Skin of body (tissue), 1 donor: ENCODE measurements at regions not wholly inside any gene's neighbourhood (a gene's known extent, or its start where the extent isn't known, plus 50 kb on each side); places are given as distances from the start of the nearest gene placed in this dataset.

Experiments used
- DNase-seq: peaks from one replicate; lab custom pipeline; 2025; lab: John Stamatoyannopoulos, UW

GRCh38 chr10:110373857-110374654 is 69.3 kb upstream of the SMNDC1 start:
- DNase-seq, result no peak

DNA sequence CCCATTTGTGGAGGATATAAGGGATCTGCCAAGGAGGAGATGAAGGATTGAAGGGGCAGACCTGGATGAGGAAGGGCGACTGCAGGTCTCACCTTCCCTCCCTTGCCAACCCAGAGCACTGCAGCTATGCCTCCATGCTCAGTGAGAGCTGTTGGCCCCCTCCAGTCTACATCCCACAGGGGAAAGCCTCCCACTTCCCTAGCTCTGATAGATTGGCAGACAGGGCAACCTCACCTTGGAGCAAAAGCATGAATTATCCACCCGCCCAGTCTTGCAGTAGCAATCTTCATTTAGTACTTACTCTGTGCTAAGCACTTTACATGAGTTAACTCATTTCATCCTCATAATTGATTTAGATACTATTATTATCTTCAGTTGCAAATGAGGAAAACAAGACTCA is 70.4 kb upstream of the SMNDC1 start:
- no peak for DNase-seq

DNA sequence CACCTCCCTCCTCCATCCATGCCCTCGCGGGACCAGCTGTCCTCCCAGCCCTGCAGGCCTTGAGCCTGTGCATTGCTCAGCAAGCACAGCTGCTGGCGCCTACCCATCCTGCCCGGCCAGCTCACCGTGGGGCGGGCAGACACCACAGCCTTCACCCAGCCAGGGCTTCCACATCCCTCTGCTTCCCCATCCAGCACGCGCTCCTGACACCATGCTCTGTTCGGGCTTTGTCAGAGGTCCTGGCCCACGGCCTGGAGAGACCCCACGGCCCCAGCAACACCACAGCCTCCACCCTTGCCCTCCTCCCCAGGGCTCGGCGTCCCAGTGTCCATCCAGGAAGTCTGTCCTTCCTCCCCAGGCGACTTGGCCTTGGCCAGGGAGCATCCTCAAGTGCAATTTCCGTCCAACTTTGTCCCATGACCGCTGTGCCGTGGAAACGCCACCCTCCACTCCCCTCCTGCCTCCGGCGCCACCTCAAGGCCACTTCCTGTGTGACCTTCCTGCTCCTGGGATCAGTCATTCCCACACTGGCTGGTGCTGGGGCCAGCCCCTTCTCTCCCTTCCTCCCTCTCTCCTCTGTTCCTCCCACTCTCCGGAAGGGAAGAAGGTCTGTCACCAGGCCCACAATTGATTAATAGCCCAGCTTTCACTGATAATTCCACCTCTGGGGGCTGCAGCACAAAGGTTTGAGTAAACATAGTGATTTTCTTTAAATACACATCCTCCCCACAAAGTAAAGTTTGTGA is 71.5 kb upstream of the SMNDC1 start:
- DNase-seq, result no peak

DNA sequence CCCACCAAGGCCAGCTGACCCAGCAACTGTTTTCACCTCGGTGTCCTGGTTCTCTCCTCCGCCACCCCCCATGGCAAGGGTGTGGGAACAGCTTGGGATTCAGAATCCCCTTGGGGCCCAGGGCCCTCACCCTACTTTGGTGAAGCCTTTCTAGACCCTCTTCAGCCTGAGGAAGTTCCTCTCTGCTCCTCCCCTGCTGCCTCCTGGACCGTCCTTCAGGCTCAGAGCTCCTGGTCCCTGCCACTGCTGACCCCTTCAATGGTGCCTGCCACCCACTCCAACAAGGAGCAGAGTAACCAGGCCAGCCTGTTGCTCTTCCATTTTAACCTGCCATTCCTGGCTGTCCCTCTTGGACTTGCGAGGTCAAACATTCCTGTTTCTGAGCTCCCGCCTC is 72.0 kb upstream of the SMNDC1 start:
- no peak for DNase-seq

DNA sequence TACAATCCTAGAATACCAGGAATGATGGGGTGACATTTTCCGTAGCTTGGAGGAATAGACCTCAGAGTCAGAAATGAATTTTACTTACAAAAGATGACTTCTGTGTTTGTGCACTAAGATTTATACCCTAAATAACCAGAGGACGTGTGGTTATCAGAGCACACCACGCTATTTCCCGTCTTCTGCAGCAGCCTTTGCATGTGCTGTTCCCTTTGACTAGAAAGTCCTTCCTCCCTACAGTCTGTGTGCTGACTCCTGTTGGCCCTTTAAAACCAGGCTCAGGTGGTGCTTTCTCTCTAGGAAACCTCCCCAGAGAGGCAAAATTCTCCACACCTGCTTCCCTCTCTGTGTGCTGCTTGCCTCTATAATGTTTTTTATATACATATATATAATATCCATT is 73.3 kb upstream of the SMNDC1 start:
- DNase-seq, result no peak

DNA sequence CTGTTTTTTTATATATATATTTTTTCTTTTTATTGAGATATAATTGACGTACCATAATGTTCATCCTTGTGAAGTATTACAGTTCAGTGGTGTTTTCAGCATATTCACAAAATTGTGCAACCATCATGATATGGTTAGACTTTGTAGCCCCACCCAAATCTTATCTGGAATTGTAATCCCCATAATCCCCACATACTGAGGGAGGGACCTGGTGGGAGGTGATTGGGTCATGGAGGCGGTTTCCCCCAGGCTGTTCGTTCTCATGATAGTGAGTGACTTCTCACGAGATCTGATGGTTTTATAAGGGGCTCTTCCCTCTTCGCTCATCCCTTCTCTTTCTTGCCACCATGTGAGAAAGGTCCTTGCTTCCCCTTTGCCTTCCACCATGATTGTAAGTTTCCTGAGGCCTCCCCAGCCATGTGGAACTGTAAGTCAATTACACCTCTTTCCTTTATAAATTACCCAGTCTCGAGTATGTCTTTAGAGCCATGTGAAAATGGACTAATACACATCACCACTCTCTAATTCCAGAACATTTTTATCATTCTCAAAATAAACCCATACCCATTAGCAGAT is 73.9 kb upstream of the SMNDC1 start:
- no peak for DNase-seq

DNA sequence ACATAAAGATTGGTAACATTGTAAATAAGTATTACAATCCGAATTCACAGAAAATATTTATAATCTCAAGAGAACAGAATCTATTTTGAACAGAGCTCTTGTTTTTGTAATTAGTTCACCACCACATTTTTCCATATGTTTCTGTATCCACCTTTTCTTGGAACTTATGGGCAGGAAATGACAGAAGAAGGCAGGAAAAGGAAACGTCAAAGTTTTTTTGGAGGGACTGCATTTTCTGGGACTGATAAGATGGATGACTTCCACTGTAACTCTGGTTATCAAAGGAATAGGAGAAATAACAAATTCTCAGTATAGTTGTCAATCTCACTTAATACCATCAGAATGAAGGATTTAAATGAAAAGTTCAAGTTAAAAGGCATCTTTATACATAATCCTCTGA is 75.1 kb upstream of the SMNDC1 start:
- no peak for DNase-seq

DNA sequence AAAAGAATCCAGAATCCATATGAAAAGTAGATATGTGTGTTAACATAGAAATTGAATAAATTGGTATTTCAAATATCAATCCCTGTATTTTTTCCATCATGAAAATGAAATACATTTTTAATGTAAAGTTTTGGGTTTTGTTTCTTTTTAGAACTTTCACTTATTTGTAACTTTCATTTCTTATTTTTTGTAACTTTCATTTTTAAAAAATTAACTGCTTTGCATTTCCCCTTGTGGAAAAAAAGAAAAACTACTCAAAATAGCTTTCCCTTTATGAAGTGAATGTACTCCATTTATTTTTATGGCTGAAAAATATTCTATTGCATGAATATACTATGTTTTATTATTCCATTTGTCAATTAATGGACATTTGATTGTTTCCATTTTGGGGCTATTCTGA is 75.6 kb upstream of the SMNDC1 start:
- DNase-seq, result no peak

DNA sequence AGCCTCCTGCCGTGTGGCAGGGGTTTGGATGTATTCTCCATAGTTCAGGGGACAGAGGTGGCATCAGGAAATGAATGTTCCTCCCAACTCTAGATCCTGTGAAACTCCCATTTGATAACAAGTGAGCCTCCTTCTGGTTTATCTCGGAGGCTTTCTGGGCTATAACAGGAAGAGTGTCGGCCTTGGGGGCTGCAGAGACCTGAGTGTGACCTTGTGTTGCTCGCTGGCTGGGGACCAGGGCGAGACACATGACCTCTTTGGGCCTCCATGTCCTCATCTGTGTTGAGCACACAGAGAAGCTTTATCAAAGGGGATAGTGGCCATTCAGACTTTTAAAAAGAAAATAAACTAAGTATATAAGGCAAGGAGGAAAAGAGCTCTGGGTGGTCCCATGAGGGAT is 78.0 kb upstream of the SMNDC1 start:
- DNase-seq, result no peak

DNA sequence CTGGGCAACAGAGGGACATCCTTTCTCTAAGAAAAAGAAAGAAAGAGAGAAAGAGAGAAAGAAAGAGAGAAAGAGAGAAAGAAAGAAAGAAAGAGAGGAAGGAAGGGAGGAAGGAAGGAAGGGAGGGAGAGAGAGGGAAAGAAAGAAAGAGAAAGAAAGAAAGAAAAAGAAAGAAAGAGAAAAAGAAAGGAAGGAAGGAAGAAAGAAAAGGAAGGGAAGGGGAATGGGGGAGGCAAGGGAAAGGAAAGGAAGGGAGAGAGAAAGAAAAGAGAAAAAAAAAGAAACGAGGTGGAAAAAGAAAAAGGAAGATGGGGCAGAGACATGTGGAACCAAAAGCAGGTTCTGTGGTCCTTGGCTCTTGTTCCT is 82.9 kb upstream of the SMNDC1 start:
- no peak for DNase-seq

DNA sequence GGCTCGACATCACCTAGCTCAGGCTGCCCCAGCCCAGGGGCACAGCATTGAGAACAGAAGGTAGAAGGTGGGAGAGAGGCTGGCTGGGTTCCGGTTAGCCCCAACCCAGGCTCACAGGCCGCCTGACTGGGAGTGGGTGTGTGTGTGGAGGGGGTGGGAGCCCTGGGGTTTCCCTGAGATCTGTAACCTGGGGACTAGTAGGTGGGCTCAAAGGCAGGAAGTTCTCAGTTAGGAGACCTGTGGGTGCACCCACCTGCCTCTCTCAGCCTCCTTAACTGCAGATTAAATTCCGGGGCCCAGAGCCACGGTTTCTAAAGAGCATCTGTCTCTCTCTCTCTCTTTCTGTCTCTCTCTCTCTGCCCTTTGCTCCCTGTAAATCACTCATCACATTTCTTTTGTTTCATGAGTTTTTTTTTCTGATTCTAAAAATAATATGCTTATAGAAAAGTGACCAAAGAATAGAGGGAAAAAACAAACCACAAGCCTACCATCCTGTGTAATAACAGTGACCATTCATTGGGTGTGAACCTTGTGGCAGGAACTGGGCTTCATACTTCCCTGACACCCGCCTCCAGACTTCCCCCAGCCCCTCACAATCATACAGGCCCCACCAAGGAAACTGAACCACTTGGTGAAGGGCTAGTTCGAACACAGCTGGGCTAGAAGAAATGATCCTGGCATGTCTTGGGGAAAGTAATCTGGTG is 83.4 kb upstream of the SMNDC1 start:
- no peak for DNase-seq

GRCh38 chr10:110388687-110389052 is 84.0 kb upstream of the SMNDC1 start:
- DNase-seq, result no peak

DNA sequence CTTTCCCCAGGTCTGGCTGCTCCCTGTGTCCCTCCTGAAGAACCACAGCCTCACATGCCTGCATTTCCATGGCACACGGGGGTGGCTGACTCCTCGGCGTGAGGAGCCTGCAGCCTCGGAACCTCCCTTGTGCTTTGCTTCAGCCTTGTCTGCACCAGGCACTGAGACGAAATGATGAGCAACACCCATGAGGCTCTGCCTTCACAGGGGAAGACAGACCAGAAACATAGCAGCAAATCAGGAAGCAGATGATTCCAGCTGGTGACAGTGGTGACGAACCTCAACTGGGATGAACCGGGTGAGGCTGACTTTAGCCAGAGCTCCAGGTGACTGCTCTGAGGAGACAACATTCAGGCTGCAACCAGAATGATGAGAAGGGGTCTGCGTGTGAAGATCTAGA is 84.5 kb upstream of the SMNDC1 start:
- no peak for DNase-seq

- DNase-seq, result no peak
Observed at GRCh38 chr10:110391541-110391940, 86.8 kb upstream of the SMNDC1 start.

- DNase-seq, result no peak
Observed at GRCh38 chr10:110392121-110392520, 87.4 kb upstream of the SMNDC1 start.

DNA sequence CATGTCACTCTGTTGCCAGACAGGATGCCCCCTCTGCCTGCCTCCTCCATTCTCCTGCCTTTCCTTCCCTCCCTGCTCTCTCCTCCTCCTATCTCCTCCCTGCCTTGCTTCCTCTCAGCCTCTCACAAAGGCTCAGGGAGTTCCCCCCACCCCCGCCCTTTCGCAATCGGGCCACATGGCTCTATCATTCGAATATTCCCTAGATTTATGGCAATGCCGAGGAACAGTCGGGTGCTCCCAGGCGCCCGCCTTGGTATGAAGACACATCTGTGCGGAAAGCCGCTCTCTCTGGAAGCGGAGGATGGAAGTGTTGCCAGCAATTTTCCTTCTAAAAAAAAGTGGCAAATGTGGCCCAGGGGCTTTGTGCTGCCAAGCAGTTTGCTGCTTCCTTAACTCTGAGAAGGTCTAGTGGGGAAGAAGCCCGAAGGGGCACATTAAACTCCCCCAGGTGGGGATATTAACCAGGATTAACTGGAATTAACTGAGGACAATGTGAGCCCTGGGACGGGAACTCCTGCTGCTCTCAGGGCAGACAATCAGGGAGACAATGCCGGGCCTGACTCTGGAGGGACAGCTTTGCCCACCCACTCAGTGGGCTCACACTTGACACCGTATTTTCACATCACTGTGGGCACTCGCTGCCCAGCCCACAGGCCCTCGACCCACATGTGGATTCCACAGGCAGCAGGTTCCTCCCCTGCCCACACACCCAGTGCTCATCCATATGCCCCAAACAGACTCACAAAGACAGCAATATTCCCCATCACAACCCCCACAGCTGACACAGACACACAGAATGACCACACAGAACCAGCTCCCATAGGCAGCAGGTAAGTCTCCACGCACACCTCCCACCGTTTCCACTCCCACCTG is 88.4 kb upstream of the SMNDC1 start:
- peak; percentile 36 for DNase-seq

DNA sequence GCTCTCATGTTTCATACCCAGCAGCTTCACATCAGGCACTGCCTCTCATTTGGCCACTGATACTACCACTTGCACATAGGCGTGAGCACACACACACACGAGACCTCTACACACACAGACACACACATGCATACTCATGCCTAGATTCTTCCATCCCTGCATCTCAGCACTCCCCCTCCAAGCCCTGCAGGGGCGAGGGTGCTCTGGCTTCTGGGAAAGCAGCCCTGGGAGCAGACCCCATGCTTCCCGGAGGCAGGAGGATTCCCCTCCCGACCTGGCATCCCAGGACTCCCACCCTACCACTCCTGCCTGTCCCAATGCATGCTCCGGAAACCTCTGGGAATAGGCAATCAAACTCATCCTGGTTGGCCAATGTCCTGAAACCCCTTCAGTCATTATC is 89.1 kb upstream of the SMNDC1 start:
- DNase-seq, result no peak

GRCh38 chr10:110394296-110394695 is 89.6 kb upstream of the SMNDC1 start:
- DNase-seq, result no peak

GRCh38 chr10:110394898-110395297 is 90.2 kb upstream of the SMNDC1 start:
- no peak for DNase-seq

GRCh38 chr10:110395350-110396283 is 90.9 kb upstream of the SMNDC1 start:
- DNase-seq, result no peak
